ENCODE measurements at regions not wholly inside any gene's neighbourhood (a gene's known extent, or its start where the extent isn't known, plus 50 kb on each side); places are given as distances from the start of the nearest gene placed in this dataset.
"Not testable (repeated sequence)": the region's sequence is repeated elsewhere in the genome, so short reads cannot be mapped to it uniquely, and the experiment has no call there.

DNA sequence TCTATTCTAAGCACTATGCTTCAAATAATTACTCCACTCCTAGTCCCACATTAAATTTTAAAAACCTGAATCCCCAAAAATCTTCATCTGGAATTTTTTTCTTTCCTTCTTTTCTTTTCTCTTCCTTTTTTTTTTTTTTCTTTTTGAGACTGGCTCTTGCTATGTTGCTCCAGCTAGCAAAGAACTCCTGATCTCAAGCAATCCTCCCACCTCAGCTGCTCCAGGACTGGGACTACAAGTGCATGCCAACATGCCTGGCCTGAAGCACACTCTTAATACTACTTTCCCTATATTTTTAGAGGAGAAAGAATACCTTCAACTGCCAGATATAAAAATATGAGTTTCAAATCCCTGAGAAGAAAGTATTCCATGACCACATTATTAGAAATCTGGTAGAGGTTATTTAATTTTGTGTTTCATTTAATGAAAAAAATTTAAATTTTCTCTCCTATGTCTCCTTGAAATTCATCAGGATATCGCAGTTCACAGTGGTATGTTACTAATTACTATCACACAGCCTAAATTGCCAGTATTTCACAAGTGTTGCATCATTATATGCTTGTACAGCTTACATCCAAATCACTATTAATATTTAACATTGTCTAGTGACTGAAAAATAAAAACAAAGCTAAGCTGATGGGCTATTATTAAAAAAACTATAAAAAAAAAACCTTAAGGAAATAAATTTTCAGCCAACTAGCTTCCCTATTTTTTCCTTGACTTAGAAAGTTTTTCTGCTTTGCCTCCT, 227.8 kb downstream of the NAF1 start:
- no peak for DNase-seq

DNA sequence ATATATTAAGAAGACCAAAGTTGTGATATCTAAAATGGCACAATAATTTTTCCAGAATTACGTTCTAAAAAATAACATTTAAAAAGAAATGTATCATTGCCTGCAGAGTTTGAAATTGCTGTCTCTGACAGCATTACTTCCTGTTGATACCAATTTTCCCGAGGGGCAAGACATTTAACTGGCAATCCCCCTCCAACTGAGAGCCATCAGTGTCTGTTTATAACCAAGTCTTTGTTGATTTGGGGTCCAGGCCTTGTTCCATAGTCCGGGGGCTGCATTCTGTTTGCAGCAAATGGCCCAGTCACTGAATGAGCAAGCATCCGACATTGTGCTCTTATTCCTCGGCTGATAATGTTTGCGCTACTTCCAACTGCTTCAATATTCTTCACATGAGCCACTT, 231.5 kb downstream of the NAF1 start:
- no peak for DNase-seq

DNA sequence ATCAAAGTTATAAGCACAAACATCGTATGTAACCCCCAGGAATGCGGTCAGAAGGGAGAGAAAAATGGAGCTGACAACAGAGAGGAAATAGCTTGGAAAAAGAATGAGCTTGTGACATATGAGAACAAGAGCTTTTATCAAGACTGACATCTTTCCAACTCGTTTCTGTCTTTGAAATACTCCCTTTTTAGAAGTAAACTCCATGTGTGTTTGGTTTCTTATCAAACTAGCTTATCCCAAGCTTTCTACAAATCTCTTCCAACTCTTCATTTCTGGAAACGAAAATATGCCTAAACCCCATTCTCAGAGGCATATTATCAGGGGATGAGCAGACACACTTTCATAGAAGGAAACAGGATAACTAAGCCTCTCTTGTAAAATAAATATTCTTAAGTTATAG, 235.4 kb downstream of the NAF1 start:
- DNase-seq, result no peak

DNA sequence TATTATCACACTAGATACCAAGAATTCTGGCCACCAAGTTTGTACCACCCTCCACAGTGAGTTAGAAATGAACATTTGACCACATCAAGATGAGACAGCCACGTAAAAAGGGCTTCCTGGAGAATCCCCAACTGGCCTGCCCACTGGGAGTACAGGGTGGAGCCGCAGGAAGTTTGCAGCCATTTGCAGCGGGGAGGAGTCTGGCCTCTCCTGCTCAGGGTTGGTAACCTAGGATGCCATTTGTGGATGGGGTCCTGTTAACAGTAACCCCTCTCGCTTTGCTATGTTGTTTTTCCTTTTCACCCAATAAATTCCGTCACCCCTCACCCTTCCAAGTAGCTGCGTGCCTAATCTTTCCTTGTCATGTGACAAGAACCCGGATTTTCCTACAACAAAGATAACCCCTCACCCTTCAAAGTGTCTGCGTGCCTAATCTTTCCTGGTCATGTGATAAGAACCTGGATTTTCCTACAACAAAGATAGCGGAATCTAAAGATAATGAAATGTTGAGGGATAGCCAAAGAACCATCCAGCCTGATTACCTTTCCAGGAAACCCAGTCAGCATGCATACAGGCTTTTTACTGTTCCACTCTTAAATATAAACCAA, 245.4 kb downstream of the NAF1 start:
- no peak for DNase-seq

- DNase-seq, result no peak
These were observed 246.0 kb downstream of the NAF1 start for GRCh38 chr4:162920649-162921048.

DNA sequence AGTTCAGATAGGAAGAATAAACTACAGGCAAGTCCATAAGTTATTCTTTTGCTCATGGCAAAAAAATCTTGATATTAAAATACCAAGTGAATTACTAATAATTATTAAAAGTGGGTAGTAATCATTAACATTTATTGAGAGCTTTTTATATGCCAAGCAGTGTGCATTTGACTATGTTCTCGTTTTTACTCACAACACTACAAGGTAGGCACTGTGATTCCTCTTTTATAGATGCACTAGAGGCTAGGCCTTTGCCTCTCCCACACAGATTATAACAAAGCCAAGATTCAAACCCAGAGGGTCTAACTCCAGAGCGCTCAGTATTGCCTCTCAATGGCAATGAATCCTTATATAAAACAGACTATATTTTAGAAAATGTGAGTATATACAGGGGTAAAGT, 254.2 kb downstream of the NAF1 start:
- DNase-seq, result no peak

GRCh38 chr4:162911349-162911748, 255.3 kb downstream of the NAF1 start:
- no peak for DNase-seq

DNA sequence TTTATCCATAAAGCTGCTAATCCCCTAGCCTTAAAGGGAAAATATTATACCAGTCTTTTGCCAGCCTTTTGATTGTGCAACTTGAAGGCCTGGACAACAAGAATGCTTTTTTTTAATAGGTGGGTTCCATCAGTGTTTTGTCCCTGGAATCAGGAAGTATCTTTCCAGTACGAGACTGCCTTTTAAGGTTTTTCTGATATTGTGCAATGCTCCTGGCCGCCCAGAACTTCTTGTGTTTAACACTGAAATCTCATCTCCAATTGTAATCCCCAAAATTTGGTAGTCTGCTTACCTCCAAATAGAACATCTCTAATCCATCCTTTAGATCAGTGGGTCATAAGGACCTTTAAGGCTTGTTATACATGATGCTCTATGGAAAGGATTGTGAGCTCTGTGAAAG, 256.7 kb downstream of the NAF1 start:
- no peak for DNase-seq

DNA sequence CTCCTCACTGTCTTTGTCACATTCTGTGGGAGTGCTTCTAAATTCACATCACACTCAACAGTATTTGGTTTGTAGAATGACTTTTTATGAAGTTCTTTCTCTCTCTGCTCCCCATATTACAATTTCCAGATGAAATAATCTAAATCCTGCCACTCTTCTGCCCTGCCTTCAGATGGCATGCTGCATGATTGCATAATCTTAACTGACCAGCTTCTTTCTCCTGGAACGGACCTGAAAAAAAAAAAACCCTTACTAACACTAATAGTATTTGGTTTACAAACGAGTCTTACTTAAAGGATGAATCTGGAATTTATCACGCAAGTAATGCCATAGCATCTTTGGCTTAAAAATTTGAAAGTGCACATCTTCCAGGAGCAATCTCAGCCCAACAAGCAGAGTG, 272.3 kb downstream of the NAF1 start:
- DNase-seq, result no peak

DNA sequence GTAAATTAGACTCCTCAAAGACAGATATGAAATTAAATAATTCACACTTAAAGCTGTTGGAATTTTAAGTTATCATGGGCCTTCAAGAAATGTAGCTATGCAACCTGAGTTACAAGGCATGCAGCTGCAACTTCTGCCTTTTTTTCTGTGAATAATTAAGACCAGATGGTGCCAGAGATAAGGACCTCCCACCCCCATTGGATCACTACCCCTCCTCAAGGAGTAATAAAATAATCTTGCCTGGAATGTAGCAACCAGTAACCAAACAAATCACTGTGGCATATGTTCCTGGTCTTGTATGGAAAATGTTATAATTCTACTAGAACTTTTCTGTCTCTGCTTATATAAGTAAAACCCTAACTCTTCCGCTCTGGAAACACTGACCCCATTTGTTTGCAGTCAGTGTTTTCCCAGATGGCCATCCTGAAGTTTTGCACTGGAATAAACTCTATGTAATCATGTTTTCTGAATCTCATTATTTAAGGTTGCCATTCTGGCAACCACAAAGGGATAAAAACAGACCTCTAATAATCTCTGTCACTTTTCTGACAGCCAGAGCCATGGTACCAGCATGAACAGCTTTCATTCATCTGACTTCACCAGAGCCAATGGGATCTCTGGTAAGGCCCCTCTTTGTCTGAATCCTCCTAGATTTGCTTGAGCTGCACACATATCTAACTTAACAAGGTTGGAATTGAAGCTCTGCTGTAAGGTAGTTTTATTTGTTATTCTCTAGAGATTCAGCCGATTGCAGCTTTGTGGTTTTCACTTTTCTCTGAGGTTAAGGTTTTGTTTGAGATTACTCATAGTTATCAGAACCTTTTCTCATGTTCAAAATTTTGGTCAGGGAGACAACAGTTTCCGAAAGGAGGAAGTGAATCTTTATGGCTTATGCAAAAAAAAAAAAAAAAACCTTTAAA, 274.6 kb downstream of the NAF1 start:
- no peak for DNase-seq

- no peak for DNase-seq
These were observed 288.6 kb downstream of the NAF1 start for GRCh38 chr4:162878096-162878495.

DNA sequence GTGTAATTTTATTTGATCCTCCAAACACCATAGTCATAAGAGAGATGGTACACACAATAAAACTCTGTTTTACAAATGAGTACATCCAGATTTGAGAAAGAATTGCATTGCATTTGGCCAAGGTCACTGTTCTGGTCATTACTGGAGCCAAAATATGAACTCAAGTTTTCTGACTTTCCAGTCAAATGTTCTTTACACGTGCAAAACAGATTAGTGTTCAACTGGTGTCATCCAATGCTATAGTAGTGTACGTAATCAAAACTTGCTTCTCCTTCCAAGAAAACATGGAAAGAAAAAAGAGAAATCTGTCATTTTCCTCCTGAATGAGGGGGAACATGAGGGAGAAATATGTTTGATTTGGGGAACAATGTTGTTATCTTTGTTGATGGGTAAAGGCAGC, 291.9 kb downstream of the NAF1 start:
- DNase-seq, result no peak

GRCh38 chr4:162871990-162872389, 294.7 kb downstream of the NAF1 start:
- no peak for DNase-seq

- DNase-seq, result no peak
These were observed 297.5 kb downstream of the NAF1 start for GRCh38 chr4:162869157-162869556.

- DNase-seq, result no peak
These were observed 300.1 kb downstream of the NAF1 start for GRCh38 chr4:162866565-162866964.

DNA sequence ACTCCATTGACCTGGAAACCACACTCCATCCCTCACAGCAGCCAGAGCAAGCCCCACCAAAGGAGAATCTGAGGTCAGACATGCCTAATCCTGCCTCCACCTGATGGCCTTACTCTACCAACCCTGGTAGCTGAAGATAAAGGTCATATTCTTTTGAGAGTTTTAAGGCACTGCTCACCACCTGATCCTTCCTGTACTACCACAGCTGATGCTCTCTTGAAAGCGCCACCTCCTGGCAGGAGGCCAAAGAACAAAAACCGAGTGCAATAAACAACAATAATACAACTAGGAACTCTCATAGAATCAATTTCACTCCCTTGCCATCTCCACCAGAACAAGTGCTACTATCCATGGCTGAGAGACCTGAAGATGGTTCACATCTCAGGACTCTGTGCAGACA, 301.6 kb downstream of the NAF1 start:
- DNase-seq, result no peak

DNA sequence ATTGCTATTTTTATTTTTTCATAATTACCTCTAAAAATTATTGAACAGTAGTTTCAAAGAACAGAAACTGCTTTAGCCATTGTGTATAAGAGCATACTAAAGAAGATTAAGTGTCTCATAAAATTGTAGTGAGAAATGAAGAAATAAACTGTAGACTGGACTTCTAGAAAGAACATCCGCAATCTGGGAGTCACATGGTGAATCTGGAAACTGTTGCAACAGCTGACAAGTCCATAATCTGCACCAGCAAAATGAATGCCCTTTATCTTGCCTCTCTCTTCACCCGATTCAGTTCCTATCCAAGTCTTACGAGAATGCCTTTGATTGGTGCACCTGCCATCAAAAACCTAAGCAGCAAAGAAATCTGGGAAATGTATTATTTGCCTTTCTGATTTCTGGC, 312.9 kb downstream of the NAF1 start:
- no peak for DNase-seq

DNA sequence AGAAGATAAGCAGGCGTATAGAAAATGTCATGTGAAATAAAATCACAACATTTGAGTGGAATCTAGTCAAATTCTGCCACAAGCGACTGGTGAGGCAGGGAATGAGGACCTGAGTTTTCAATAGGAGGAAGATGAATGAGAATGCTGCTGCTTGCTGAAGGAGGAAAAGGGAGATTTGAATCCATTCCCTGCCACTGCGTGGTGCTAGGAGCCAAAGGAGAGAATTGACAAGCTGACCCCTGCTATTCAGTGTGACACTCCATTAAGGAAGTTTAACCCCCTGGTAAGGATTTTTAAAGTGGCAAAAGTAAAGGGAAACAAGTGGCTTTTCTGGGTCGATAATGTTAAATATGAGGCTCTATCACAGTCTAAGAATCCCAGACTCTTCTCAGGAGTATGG, 314.0 kb downstream of the NAF1 start:
- DNase-seq, result no peak

GRCh38 chr4:162851241-162851758, 315.4 kb downstream of the NAF1 start:
- not testable (repeated sequence) for DNase-seq

DNA sequence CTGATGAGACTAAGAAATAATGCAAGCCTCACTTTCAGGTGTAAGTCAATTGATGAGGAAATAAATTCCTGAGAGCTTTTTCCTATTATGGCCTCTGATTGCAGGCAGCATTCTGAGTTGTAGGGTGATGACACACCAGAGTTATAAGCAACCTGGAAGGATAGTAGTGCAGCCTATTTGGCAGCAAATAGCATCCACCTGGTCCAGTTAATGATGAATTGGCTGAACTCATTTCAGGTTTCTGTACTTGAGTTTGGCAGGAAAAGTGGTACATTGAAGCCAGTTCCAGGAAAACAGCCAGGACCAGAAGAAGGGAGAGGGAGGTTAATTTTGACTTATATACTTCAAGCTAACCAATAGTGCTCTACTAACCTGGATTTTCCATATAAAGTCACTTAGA, 316.8 kb downstream of the NAF1 start:
- no peak for DNase-seq

DNA sequence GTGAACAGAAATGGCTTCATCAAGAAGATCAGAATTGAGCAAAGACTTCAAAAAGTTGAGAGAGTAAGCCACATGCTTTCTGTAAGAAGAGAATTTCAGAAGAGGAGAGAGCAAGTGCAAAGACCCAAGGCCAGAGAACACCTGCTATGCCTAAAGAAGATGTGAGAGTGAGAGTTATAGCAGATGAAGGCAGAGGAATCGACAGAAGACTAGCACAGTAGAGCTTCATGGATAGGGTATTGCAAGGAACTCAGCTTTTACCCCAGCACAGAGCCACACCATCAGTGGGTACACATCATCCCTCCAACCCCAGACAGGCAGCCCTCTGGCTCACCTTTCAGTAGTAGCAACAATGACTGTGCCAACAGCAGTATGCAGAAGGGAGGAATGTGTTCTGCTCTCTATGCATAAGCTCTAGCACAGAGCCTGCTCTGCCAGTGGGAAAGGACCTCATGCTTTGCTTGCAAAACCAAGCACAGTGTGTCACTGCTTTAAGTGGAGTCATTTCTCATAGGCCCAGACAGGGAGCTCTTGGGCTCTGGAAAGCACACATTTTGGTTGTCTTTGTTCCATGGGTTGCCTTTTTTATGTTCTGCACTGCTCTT, 318.6 kb downstream of the NAF1 start:
- DNase-seq, result no peak

GRCh38 chr4:162841753-162842152, 324.9 kb downstream of the NAF1 start:
- DNase-seq, result no peak

DNA sequence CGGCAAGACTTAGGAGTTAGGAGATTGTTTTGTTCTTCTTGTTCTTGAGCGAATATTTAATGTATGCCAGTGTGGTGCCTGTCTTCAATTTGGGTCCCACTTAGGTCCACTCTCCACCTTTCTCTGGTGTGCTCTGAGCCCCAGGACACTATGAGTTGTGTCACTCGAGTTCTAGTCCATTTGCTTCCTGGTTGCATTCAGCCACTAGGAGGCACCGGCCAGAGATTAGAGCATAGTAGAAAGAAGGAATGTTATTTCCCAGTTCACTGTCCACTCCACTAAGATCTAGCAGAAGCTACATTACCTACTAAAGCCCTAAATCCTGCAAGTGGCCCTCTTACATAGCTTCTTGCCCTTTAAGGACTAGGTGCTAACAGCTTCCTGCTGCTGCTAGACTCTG, 326.9 kb downstream of the NAF1 start:
- DNase-seq, result no peak

All from NCI-H526 treated with DMSO at 0.1 percent for 48 hours (cell line).